Neural cell (in vitro differentiated cells): ENCODE measurements at regions not wholly inside any gene's neighbourhood (a gene's known extent, or its start where the extent isn't known, plus 50 kb on each side); places are given as distances from the start of the nearest gene placed in this dataset.

Experiments
- H2AFZ ChIP-seq: fragments of 200-600, 300-800 bp; sonication (generic), shearing (Covaris generic); 2 replicates; pipeline ENCODE4 v1.6.0; 2014; ENCODE audit warnings: low read depth, mild to moderate bottlenecking, antibody characterized with exemption, low read length, moderate library complexity
- H3F3A ChIP-seq: fragments of 200-600 bp; shearing (Covaris generic); 2 replicates; pipeline ENCODE4 v1.6.1; 2016; ENCODE audit warnings: mild to moderate bottlenecking, moderate library complexity, mixed read lengths, antibody characterized with exemption, low read length; ENCODE audit not compliant: insufficient read depth, poor library complexity, severe bottlenecking
- H3K27ac ChIP-seq: fragments of 200-600, 300-800 bp; sonication (generic), shearing (Covaris generic); 2 replicates; pipeline ENCODE4 v1.5.1; 2014; ENCODE audit warnings: mild to moderate bottlenecking, low read length, moderate library complexity
- H3K27me3 ChIP-seq: fragments of 300-800, 200-600 bp; sonication (generic), shearing (Covaris generic); 2 replicates; pipeline ENCODE4 v1.6.0; 2014; ENCODE audit warnings: mild to moderate bottlenecking, low read depth, low read length, moderate library complexity; ENCODE audit not compliant: insufficient read depth
- H3K36me3 ChIP-seq: fragments of 300-800, 200-600 bp; sonication (generic), shearing (Covaris generic); 2 replicates; pipeline ENCODE4 v1.5.1; 2014; ENCODE audit warnings: mild to moderate bottlenecking, antibody characterized with exemption, low read length, moderate library complexity; ENCODE audit not compliant: insufficient read depth
- H3K4me2 ChIP-seq: fragments of 300-800, 200-600 bp; sonication (generic), shearing (Covaris generic); 2 replicates; pipeline ENCODE4 v1.6.0; 2014; ENCODE audit warnings: mild to moderate bottlenecking, low read length
- H3K4me3 ChIP-seq: fragments of 300-800, 200-600 bp; sonication (generic), shearing (Covaris generic); 2 replicates; pipeline ENCODE4 v1.5.1; 2014; ENCODE audit warnings: mild to moderate bottlenecking, low read length, moderate library complexity
- H3K79me2 ChIP-seq: fragments of 200-600 bp; shearing (Covaris generic); replicated peaks from 2 replicates; pipeline ENCODE4 v1.6.0; 2014; ENCODE audit warnings: mild to moderate bottlenecking, low read length, moderate library complexity; ENCODE audit not compliant: insufficient read depth
- H3K9ac ChIP-seq: fragments of 300-800, 200-600 bp; sonication (generic), shearing (Covaris generic); 2 replicates; pipeline ENCODE4 v1.6.1; 2016; ENCODE audit warnings: mild to moderate bottlenecking, low read length, mixed read lengths
- H3K9me2 ChIP-seq: fragments of 200-600 bp; shearing (Covaris generic); 2 replicates; pipeline ENCODE4 v1.6.1; 2016; ENCODE audit warnings: mild to moderate bottlenecking, low read length, mixed read lengths; ENCODE audit not compliant: insufficient read depth
- H3K9me3 ChIP-seq: fragments of 200-600, 300-800 bp; sonication (generic), shearing (Covaris generic); 2 replicates; pipeline ENCODE4 v1.6.1; 2016; ENCODE audit warnings: mild to moderate bottlenecking, mixed run types, low read length, moderate library complexity, mixed read lengths
- H4K20me1 ChIP-seq: fragments of 200-600 bp; shearing (Covaris generic); 2 replicates; pipeline ENCODE4 v1.6.1; 2016; ENCODE audit warnings: mild to moderate bottlenecking, mixed run types; ENCODE audit not compliant: insufficient read depth
- CTCF ChIP-seq: fragments of 450-650 bp; IDR thresholded peaks from 2 replicates; pipeline ENCODE4 v1.5.1; 2014; ENCODE audit warnings: antibody characterized with exemption, mild to moderate bottlenecking, moderate library complexity; ENCODE audit not compliant: poor library complexity, severe bottlenecking
- EP300 ChIP-seq: fragments of 450-650 bp; conservative IDR thresholded peaks from 2 replicates; pipeline ENCODE4 v1.6.1; 2014; ENCODE audit warnings: antibody characterized with exemption, mild to moderate bottlenecking, moderate library complexity; ENCODE audit not compliant: poor library complexity, severe bottlenecking
- EZH2 ChIP-seq: fragments of 200-600, 300-800 bp; shearing (Covaris generic), sonication (generic); IDR thresholded peaks from 2 replicates; pipeline ENCODE4 v1.6.1; 2014; ENCODE audit warnings: antibody characterized with exemption, low read length, borderline replicate concordance, mild to moderate bottlenecking; ENCODE audit not compliant: insufficient read depth, poor library complexity, severe bottlenecking
- MXI1 ChIP-seq: fragments of 450-650 bp; conservative IDR thresholded peaks from 2 replicates; pipeline ENCODE4 v1.6.1; 2014; ENCODE audit warnings: antibody characterized with exemption, mild to moderate bottlenecking; ENCODE audit not compliant: poor library complexity, severe bottlenecking
- POLR2AphosphoS5 ChIP-seq: IDR thresholded peaks from 2 replicates; pipeline ENCODE4 v1.6.1; 2012
- RAD21 ChIP-seq: fragments of 450-650 bp; conservative IDR thresholded peaks from 2 replicates; pipeline ENCODE4 v1.6.1; 2014; ENCODE audit warnings: antibody characterized with exemption, mild to moderate bottlenecking, moderate library complexity
- SMC3 ChIP-seq: fragments of 450-650 bp; conservative IDR thresholded peaks from 2 replicates; pipeline ENCODE4 v1.6.1; 2014; ENCODE audit warnings: antibody characterized with exemption, mild to moderate bottlenecking, moderate library complexity; ENCODE audit not compliant: poor library complexity
- TAF1 ChIP-seq: IDR thresholded peaks from 2 replicates; pipeline ENCODE4 v1.6.1; 2012; ENCODE audit warnings: low read depth
- TF ChIP-seq, protein P1 (sequence below): IDR thresholded peaks from 2 replicates; pipeline ENCODE4 v1.6.1; 2012; ENCODE audit warnings: borderline replicate concordance

GRCh38 chr2:10245661-10246060 is 57.0 kb upstream of the HPCAL1 start:
- no peaks in the 10 kb centered on the region for H3K27me3 ChIP-seq
- H3K4me2 ChIP-seq = no peak overlapping the region
- no peak overlapping the region for H3K9ac ChIP-seq
- no peaks in the 10 kb centered on the region for H4K20me1 ChIP-seq
- H3K4me3 ChIP-seq = no peak overlapping the region
- H3K79me2 ChIP-seq = no peaks in the 10 kb centered on the region
- H3K27ac ChIP-seq = no peak overlapping the region
- H3K9me3 ChIP-seq = no peaks in the 10 kb centered on the region
- H2AFZ ChIP-seq = no peak overlapping the region
- H3F3A ChIP-seq = no peaks in the 10 kb centered on the region
- no peaks in the 10 kb centered on the region for H3K36me3 ChIP-seq
- H3K9me2 ChIP-seq = no peaks in the 10 kb centered on the region
- TF ChIP-seq EP300 = no peak
- no peak for TF ChIP-seq POLR2AphosphoS5
- TF ChIP-seq TAF1 = no peak
- no peak for TF ChIP-seq EZH2
- TF ChIP-seq, protein P1, sequence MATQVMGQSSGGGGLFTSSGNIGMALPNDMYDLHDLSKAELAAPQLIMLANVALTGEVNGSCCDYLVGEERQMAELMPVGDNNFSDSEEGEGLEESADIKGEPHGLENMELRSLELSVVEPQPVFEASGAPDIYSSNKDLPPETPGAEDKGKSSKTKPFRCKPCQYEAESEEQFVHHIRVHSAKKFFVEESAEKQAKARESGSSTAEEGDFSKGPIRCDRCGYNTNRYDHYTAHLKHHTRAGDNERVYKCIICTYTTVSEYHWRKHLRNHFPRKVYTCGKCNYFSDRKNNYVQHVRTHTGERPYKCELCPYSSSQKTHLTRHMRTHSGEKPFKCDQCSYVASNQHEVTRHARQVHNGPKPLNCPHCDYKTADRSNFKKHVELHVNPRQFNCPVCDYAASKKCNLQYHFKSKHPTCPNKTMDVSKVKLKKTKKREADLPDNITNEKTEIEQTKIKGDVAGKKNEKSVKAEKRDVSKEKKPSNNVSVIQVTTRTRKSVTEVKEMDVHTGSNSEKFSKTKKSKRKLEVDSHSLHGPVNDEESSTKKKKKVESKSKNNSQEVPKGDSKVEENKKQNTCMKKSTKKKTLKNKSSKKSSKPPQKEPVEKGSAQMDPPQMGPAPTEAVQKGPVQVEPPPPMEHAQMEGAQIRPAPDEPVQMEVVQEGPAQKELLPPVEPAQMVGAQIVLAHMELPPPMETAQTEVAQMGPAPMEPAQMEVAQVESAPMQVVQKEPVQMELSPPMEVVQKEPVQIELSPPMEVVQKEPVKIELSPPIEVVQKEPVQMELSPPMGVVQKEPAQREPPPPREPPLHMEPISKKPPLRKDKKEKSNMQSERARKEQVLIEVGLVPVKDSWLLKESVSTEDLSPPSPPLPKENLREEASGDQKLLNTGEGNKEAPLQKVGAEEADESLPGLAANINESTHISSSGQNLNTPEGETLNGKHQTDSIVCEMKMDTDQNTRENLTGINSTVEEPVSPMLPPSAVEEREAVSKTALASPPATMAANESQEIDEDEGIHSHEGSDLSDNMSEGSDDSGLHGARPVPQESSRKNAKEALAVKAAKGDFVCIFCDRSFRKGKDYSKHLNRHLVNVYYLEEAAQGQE = no peak
- no peak for TF ChIP-seq CTCF
- TF ChIP-seq RAD21 = no peak
- no peak for TF ChIP-seq MXI1
- TF ChIP-seq SMC3 = no peak

DNA sequence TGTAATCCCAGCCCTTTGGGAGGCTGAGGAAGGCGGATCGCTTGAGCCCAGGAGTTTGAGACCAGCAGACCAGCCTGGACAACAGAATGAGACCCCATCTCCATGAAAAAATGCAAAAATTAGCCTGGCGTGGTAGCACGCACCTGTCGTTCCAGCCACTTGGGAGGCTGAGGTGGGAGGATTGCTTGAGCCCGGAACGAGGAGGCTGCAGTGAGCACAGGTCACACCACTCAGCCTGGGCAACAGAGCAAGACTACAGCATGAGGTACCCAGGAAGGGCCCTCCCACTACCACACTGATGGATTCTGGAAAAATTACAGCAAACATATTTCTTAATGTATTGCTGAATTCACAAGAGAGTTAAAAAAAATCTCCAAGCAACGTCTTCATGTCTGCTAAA is 56.3 kb upstream of the HPCAL1 start:
- no peaks in the 10 kb centered on the region for H3K36me3 ChIP-seq

More for the DNA sequence above, 56.3 kb upstream of the HPCAL1 start:
- no peaks in the 10 kb centered on the region for H3F3A ChIP-seq
- no peaks in the 10 kb centered on the region for H4K20me1 ChIP-seq
- no peaks in the 10 kb centered on the region for H3K9me3 ChIP-seq
- no peaks in the 10 kb centered on the region for H3K27me3 ChIP-seq
- no peak overlapping the region for H3K4me2 ChIP-seq
- H3K9me2 ChIP-seq = no peaks in the 10 kb centered on the region
- TF ChIP-seq EZH2 (no peak), MXI1 (no peak), RAD21 (no peak), TAF1 (no peak), SMC3 (no peak), CTCF (no peak), POLR2AphosphoS5 (no peak), EP300 (no peak)
- TF ChIP-seq, protein P1 = no peak
- no peak overlapping the region for H3K27ac ChIP-seq
- H2AFZ ChIP-seq = no peak overlapping the region
- H3K4me3 ChIP-seq = no peak overlapping the region
- no peaks in the 10 kb centered on the region for H3K79me2 ChIP-seq
- H3K9ac ChIP-seq = no peak overlapping the region
